HL-60 (cell line): ENCODE measurements at regions not wholly inside any gene's neighbourhood (a gene's known extent, or its start where the extent isn't known, plus 50 kb on each side); places are given as distances from the start of the nearest gene placed in this dataset.

ENCODE experiments used
- DNase-seq, 2 experiments: peaks; one replicate each; pipeline ENCODE4 v3.0.0-alpha.2; 2010 to 2020; ENCODE audit warnings: low read depth in 1 of 2, low spot score in 1 of 2
- H3K27ac ChIP-seq: fragments of 250-450 bp; sonication (Bioruptor Pico); replicated peaks from 2 replicates; pipeline ENCODE4 v1.5.1; 2020; ENCODE audit warnings: mild to moderate bottlenecking, moderate library complexity
- H3K27me3 ChIP-seq: fragments of 250-450 bp; sonication (Bioruptor Pico); 2 replicates; pipeline ENCODE4 v1.5.1; 2021; ENCODE audit warnings: mild to moderate bottlenecking, moderate library complexity; ENCODE audit not compliant: insufficient read depth, poor library complexity, severe bottlenecking
- H3K4me3 ChIP-seq: replicated peaks from 2 replicates; pipeline ENCODE4 v1.5.1; 2011; ENCODE audit warnings: mild to moderate bottlenecking, control low read depth, low read length; ENCODE audit not compliant: insufficient read depth
- CTCF ChIP-seq: IDR thresholded peaks from one replicate; pipeline ENCODE4 v1.5.1; 2011; ENCODE audit warnings: low read length, control low read depth, inconsistent platforms; ENCODE audit not compliant: insufficient read depth
- GABPA ChIP-seq: IDR thresholded peaks from 2 replicates; pipeline ENCODE4 v1.6.1; 2012; ENCODE audit warnings: low read depth
- POLR2AphosphoS5 ChIP-seq: IDR thresholded peaks from 2 replicates; pipeline ENCODE4 v1.6.1; 2012; ENCODE audit warnings: low read depth
- REST ChIP-seq: IDR thresholded peaks from 2 replicates; pipeline ENCODE4 v1.6.1; 2012; ENCODE audit warnings: low read depth; ENCODE audit not compliant: insufficient replicate concordance
- SPI1 ChIP-seq: IDR thresholded peaks from 2 replicates; pipeline ENCODE4 v1.6.1; 2012; ENCODE audit warnings: low read depth, mild to moderate bottlenecking, borderline replicate concordance

GRCh38 chr1:68317543-68317942 lies 85.2 kb upstream of the WLS start:
- no peak for DNase-seq
- Histone ChIP-seq H3K27me3 (no peaks in the 10 kb centered on the region), H3K4me3 (no peak overlapping the region), H3K27ac (no peak overlapping the region)
- TF ChIP-seq CTCF: no peak
- TF ChIP-seq POLR2AphosphoS5: no peak
- TF ChIP-seq GABPA: no peak

GRCh38 chr1:68314151-68314780 lies 81.9 kb upstream of the WLS start:
- DNase-seq: no peak
- no peak overlapping the region for H3K4me3 ChIP-seq
- H3K27me3 ChIP-seq: no peaks in the 10 kb centered on the region
- no peak for TF ChIP-seq GABPA
- TF ChIP-seq CTCF: no peak
- no peak for TF ChIP-seq SPI1
- TF ChIP-seq POLR2AphosphoS5: no peak
- TF ChIP-seq REST: no peak
- no peak overlapping the region for H3K27ac ChIP-seq

GRCh38 chr1:68313735-68314134 lies 81.4 kb upstream of the WLS start:
- Histone ChIP-seq H3K27me3 (no peaks in the 10 kb centered on the region), H3K27ac (no peak overlapping the region), H3K4me3 (no peak overlapping the region)
- TF ChIP-seq POLR2AphosphoS5 (no peak), GABPA (no peak), SPI1 (no peak), CTCF (no peak), REST (no peak)
- no peak for DNase-seq

GRCh38 chr1:68308034-68308433 lies 75.7 kb upstream of the WLS start:
- H3K27me3 ChIP-seq: no peaks in the 10 kb centered on the region
- H3K4me3 ChIP-seq: no peak overlapping the region
- DNase-seq: no peak
- no peak overlapping the region for H3K27ac ChIP-seq
- TF ChIP-seq REST (no peak), POLR2AphosphoS5 (no peak), CTCF (no peak), GABPA (no peak), SPI1 (no peak)
